Breast epithelium (tissue), 3 donors: ENCODE measurements at regions not wholly inside any gene's neighbourhood (a gene's known extent, or its start where the extent isn't known, plus 50 kb on each side); places are given as distances from the start of the nearest gene placed in this dataset.

ENCODE experiments used
- CTCF ChIP-seq, 3 donors: fragments of 450-650 bp; IDR thresholded peaks; one replicate each; pipeline ENCODE4 v1.5.1; 2016 to 2017; ENCODE audit warnings: antibody characterized with exemption in 3 of 3, mild to moderate bottlenecking in 3 of 3, moderate library complexity in 3 of 3
- POLR2A ChIP-seq: fragments of 450-650 bp; IDR thresholded peaks from one replicate; pipeline ENCODE4 v1.6.1; 2016; ENCODE audit warnings: antibody characterized with exemption, mild to moderate bottlenecking, moderate library complexity
- POLR2AphosphoS5 ChIP-seq, 3 donors: sonication (generic); formaldehyde crosslinking; IDR thresholded peaks; one replicate each; pipeline ENCODE4 v1.6.1; 2017; ENCODE audit warnings: antibody characterized with exemption in 3 of 3

GRCh38 chr20:11432407-11432806 is 485.3 kb upstream of the BTBD3 start:
- TF ChIP-seq POLR2A (no peak), CTCF (IDR thresholded peaks at IDR 0.05) (no peak), POLR2AphosphoS5 (IDR thresholded peaks at IDR 0.05) (no peak)
